ENCODE measurements at regions not wholly inside any gene's neighbourhood (a gene's known extent, or its start where the extent isn't known, plus 50 kb on each side); places are given as distances from the start of the nearest gene placed in this dataset.

GRCh38 chr9:8262625-8263622, 463.3 kb upstream of the DMAC1 start:
- no peak for DNase-seq

GRCh38 chr9:8261737-8262136, 462.2 kb upstream of the DMAC1 start:
- DNase-seq, result no peak

GRCh38 chr9:8259028-8259427, 459.4 kb upstream of the DMAC1 start:
- no peak for DNase-seq

- DNase-seq, result no peak
These were observed 457.3 kb upstream of the DMAC1 start for GRCh38 chr9:8256880-8257279.

GRCh38 chr9:8255850-8256249, 456.3 kb upstream of the DMAC1 start:
- DNase-seq, result no peak

- no peak for DNase-seq
These were observed 455.0 kb upstream of the DMAC1 start for GRCh38 chr9:8254541-8254940.

- peak in 1 of 2 experiments; percentile 16 for DNase-seq
These were observed 452.9 kb upstream of the DMAC1 start for GRCh38 chr9:8252445-8252844.

GRCh38 chr9:8251566-8251965, 452.0 kb upstream of the DMAC1 start:
- DNase-seq, result no peak

- no peak for DNase-seq
These were observed 445.0 kb upstream of the DMAC1 start for GRCh38 chr9:8244505-8245092.

GRCh38 chr9:8241201-8241600, 441.6 kb upstream of the DMAC1 start:
- DNase-seq, result no peak

- no peak for DNase-seq
These were observed 437.5 kb upstream of the DMAC1 start for GRCh38 chr9:8237096-8237495.

GRCh38 chr9:8235489-8235888, 435.9 kb upstream of the DMAC1 start:
- no peak for DNase-seq

GRCh38 chr9:8234316-8234715, 434.7 kb upstream of the DMAC1 start:
- DNase-seq, result no peak

GRCh38 chr9:8232726-8233125, 433.1 kb upstream of the DMAC1 start:
- DNase-seq, result no peak

- no peak for DNase-seq
These were observed 429.6 kb upstream of the DMAC1 start for GRCh38 chr9:8229226-8229625.

- DNase-seq, result no peak
These were observed 424.8 kb upstream of the DMAC1 start for GRCh38 chr9:8224381-8224801.

GRCh38 chr9:8223861-8224260, 424.3 kb upstream of the DMAC1 start:
- no peak for DNase-seq

- DNase-seq, result no peak
These were observed 421.9 kb upstream of the DMAC1 start for GRCh38 chr9:8221462-8221861.

GRCh38 chr9:8208465-8208864, 408.9 kb upstream of the DMAC1 start:
- no peak for DNase-seq

GRCh38 chr9:8207596-8207995, 408.0 kb upstream of the DMAC1 start:
- no peak for DNase-seq

GRCh38 chr9:8206720-8207119, 407.1 kb upstream of the DMAC1 start:
- no peak for DNase-seq

- DNase-seq, result no peak
These were observed 406.0 kb upstream of the DMAC1 start for GRCh38 chr9:8205576-8205975.

- DNase-seq, result no peak
These were observed 390.3 kb upstream of the DMAC1 start for GRCh38 chr9:8189881-8190280.

- DNase-seq, result peak; percentile 45 to 81
These were observed 389.3 kb upstream of the DMAC1 start for GRCh38 chr9:8188723-8189407.
